GM18505 (cell line): ENCODE measurements at regions not wholly inside any gene's neighbourhood (a gene's known extent, or its start where the extent isn't known, plus 50 kb on each side); places are given as distances from the start of the nearest gene placed in this dataset.
"Not testable (repeated sequence)": the region's sequence is repeated elsewhere in the genome, so short reads cannot be mapped to it uniquely, and the experiment has no call there.

Experiments
- ATAC-seq: cut with Tn5 transposase; IDR thresholded peaks from one replicate; pipeline ENCODE4 v1.9.1; 2021; ENCODE audit not compliant: unreplicated experiment
- POLR2A ChIP-seq: IDR thresholded peaks from 4 replicates; pipeline ENCODE4 v1.6.1; 2011; ENCODE audit warnings: borderline replicate concordance; ENCODE audit not compliant: insufficient read depth, insufficient read length; ENCODE audit errors: extremely low read depth

DNA sequence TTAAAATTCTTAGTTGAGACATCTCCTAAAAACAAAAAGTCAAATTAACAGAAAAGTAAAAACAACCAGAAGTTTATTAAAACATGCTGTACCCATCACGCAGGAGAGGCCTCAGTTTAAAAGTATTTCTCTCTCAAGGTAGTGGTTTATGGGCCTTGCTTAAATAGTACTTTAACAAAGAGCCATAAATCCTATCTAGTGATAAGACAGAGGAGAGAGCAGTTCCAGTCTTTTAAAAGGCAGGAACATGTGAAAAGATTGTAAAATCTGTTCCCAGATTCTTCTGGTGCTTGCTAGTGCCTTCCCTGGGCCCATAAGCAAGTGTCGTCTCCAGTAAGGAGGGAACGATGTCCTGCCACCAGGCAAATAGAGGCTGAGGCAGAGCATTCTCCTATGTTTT, 476.3 kb upstream of the ADGRL3 start:
- TF ChIP-seq POLR2A = no peak

DNA sequence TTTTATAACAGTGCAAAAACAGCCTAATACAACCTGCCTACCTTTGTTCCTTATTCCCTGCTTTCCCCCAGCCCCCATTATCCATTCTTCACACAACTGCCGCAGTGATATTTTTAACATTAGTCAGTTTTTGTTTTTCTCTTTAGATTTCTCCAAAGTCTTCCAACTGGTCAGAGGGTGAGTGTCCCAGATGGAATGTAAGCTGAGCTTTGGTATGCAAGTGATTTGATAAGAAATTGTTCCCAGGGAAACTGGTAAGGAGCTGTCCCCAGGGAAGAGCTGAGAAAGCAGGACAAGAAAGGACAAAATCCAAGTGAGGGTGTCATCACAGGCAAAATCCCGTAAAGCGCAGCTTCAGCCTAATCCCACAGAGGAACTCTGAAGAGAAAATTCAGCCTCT, 475.5 kb upstream of the ADGRL3 start:
- ATAC-seq = no peak
- TF ChIP-seq POLR2A = no peak

More for the DNA sequence above, 476.3 kb upstream of the ADGRL3 start:
- no peak for ATAC-seq

- ATAC-seq = no peak
- no peak for TF ChIP-seq POLR2A
Measured at GRCh38 chr4:60726779-60727178, 473.3 kb upstream of the ADGRL3 start.

DNA sequence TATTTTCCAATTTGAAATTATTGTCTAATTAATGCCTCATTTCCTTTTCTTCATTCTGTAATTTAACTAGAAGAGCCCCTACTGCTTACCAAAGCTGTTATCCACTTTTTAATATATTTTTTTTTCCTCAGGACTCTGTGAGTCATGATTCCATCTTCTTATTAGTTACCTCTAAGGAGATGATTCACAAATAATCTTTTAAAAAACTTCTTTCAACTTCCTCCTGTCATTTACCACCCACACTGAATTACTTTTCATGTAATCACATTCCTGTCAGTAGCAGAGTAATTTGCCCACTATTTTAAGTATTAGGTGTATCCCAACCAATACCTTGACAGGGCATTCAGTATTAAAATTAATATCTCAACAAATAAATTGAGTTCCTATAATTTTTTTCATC, 470.9 kb upstream of the ADGRL3 start:
- TF ChIP-seq POLR2A = no peak
- ATAC-seq = no peak

GRCh38 chr4:60729764-60730163, 470.4 kb upstream of the ADGRL3 start:
- ATAC-seq = not testable (repeated sequence)

GRCh38 chr4:60737858-60738257, 462.3 kb upstream of the ADGRL3 start:
- TF ChIP-seq POLR2A = no peak
- no peak for ATAC-seq

DNA sequence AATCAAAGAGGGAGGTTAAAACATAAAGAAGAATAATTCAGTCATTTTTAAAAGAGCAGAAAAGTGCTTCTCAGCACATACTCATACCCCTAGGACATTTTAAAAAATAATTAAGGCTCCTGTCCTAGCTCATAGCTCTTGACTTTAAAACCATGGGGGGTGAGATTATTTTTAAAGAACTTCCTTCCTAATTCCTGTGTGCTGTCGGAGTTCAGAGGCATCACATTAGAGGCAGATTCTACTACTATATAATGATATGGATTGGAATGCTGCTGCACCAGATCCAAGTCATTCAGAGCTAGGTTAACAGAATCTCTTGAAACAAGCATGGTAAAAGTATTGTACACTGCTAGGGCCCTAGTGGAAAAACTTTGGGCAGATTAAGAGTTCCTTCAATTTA, 456.5 kb upstream of the ADGRL3 start:
- TF ChIP-seq POLR2A = no peak
- ATAC-seq = no peak

GRCh38 chr4:60744767-60745166, 455.4 kb upstream of the ADGRL3 start:
- TF ChIP-seq POLR2A = no peak
- ATAC-seq = no peak

- no peak for TF ChIP-seq POLR2A
- no peak for ATAC-seq
Measured at GRCh38 chr4:60745800-60746571, 454.1 kb upstream of the ADGRL3 start.

DNA sequence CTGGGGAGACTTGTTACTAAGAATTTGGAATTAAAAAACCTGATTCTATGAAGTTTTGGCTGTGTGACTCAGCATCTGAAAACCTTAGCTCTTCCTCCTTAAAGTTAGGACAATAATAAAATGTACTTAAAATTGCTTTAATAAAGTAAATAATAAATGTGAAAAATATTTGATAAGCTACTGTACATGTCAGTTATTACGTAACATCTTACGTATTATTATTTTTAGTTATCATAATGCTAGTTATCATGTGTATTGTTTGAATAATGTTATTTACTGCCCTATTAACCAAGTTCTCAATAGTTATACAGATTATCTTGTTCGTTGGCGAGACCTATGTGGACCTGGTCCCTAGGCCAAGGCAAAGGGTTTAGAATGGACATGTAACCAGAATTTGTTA, 449.2 kb upstream of the ADGRL3 start:
- no peak for TF ChIP-seq POLR2A
- no peak for ATAC-seq

GRCh38 chr4:60757986-60758680, 442.0 kb upstream of the ADGRL3 start:
- no peak for ATAC-seq
- TF ChIP-seq POLR2A = no peak

GRCh38 chr4:60759518-60760245, 440.4 kb upstream of the ADGRL3 start:
- TF ChIP-seq POLR2A = no peak
- ATAC-seq = no peak

GRCh38 chr4:60780874-60781273, 419.3 kb upstream of the ADGRL3 start:
- TF ChIP-seq POLR2A = no peak
- no peak for ATAC-seq

GRCh38 chr4:60790608-60791007, 409.5 kb upstream of the ADGRL3 start:
- no peak for TF ChIP-seq POLR2A
- ATAC-seq = no peak
